Kidney (tissue), 13 donors: ENCODE measurements at regions not wholly inside any gene's neighbourhood (a gene's known extent, or its start where the extent isn't known, plus 50 kb on each side); places are given as distances from the start of the nearest gene placed in this dataset.
"Not testable (repeated sequence)": the region's sequence is repeated elsewhere in the genome, so short reads cannot be mapped to it uniquely, and the experiment has no call there.

Experiments used
- DNase-seq, 5 donors: peaks; one replicate each; pipeline ENCODE4 v3.0.0-alpha.2; 2013 to 2020
- FAIRE-seq: peaks from 2 replicates; lab custom pipeline; 2012; peaks lifted over from hg19 to GRCh38; lab: Jason Lieb, UNC
- H3K27ac ChIP-seq, 2 donors: one replicate each; pipeline ENCODE4 v1.7.0; 2013; ENCODE audit warnings: low read depth in 2 of 2, low read length in 2 of 2, inconsistent platforms in 1 of 2
- H3K27me3 ChIP-seq: one replicate; pipeline ENCODE4 v1.7.1; 2013; ENCODE audit warnings: low read length, inconsistent platforms; ENCODE audit not compliant: control insufficient read depth, insufficient read depth
- H3K36me3 ChIP-seq, 3 donors: one replicate each; pipeline versions ENCODE4 v1.7.0 to v1.7.1; 2013; ENCODE audit warnings: low read length in 3 of 3, control low read depth in 1 of 3, inconsistent platforms in 1 of 3; ENCODE audit not compliant: insufficient read depth in 3 of 3, control insufficient read depth in 2 of 3
- H3K4me1 ChIP-seq, 3 donors: one replicate each; pipeline versions ENCODE4 v1.7.0 to v1.7.1; 2013; ENCODE audit warnings: low read length in 3 of 3, inconsistent platforms in 1 of 3, low read depth in 1 of 3; ENCODE audit not compliant: control insufficient read depth in 2 of 3, insufficient read depth in 2 of 3
- H3K4me3 ChIP-seq, 3 donors: one replicate each; pipeline versions ENCODE4 v1.7.0 to v1.8.1; 2013; ENCODE audit warnings: low read length in 3 of 3, control low read depth in 1 of 3, inconsistent platforms in 1 of 3
- H3K9ac ChIP-seq, 3 donors: one replicate each; pipeline versions ENCODE4 v1.7.0 to v1.7.1; 2013; ENCODE audit warnings: low read length in 3 of 3, control low read depth in 1 of 3, inconsistent platforms in 1 of 3
- H3K9me3 ChIP-seq, 3 donors: one replicate each; pipeline versions ENCODE4 v1.7.0 to v1.7.1; 2013; ENCODE audit warnings: low read length in 3 of 3, control low read depth in 1 of 3, inconsistent platforms in 1 of 3; ENCODE audit not compliant: control insufficient read depth in 2 of 3, insufficient read depth in 1 of 3
- intact Hi-C: fragments of 100-400 bp; cut with DNase I; formaldehyde crosslinking; loops from one replicate; pipeline ENCODE4 v1.11.1; 2022
- TF ChIP-seq, protein P1 (sequence below): IDR thresholded peaks from 3 replicates; pipeline ENCODE4 v1.5.1; 2012; ENCODE audit warnings: mild to moderate bottlenecking, moderate library complexity, borderline replicate concordance; ENCODE audit not compliant: insufficient read depth; ENCODE audit errors: extremely low read depth
- donor health status: control.
- donor health status: control.
- donor health status: control.
- donor health status: control.
- donor health status: control.
- donor health status: DM: yes; HTN: yes; CAD: no.
- donor health status: Normal renal cell carcinoma (clear cell type).

DNA sequence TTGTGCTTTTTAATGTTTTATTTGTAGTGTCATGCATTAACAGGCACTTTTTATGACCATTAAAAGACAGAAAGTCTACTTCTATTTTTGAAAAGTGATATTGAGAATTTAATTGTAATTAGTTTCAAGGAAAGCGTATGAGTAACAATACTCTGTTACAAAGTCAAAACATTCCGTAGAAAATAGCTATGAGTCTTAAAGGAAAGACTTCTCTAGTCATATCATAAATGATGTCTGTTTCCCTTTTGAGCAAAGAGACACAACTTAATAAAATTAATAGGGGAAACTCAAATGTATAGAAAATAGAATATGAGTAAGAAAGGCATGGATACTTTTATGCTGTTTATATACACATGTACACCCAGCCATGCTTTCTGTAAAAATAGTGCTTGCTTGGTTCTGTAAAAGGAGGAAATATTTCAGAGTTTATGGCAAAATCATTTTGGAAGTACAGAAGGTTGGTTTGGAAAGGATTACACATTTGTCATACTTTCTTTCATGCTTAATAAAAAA, 107.8 kb upstream of the AHI1 start:
- Histone ChIP-seq H3K9me3 (no peaks in the 10 kb centered on the region), H3K9ac (no peak overlapping the region), H3K36me3 (no peaks in the 10 kb centered on the region), H3K27ac (no peak overlapping the region), H3K4me1 (no peaks in the 10 kb centered on the region), H3K4me3 (no peak overlapping the region), H3K27me3 (no peaks in the 10 kb centered on the region)
- FAIRE-seq (no peak), DNase-seq (no peak)
- TF ChIP-seq, protein P1, sequence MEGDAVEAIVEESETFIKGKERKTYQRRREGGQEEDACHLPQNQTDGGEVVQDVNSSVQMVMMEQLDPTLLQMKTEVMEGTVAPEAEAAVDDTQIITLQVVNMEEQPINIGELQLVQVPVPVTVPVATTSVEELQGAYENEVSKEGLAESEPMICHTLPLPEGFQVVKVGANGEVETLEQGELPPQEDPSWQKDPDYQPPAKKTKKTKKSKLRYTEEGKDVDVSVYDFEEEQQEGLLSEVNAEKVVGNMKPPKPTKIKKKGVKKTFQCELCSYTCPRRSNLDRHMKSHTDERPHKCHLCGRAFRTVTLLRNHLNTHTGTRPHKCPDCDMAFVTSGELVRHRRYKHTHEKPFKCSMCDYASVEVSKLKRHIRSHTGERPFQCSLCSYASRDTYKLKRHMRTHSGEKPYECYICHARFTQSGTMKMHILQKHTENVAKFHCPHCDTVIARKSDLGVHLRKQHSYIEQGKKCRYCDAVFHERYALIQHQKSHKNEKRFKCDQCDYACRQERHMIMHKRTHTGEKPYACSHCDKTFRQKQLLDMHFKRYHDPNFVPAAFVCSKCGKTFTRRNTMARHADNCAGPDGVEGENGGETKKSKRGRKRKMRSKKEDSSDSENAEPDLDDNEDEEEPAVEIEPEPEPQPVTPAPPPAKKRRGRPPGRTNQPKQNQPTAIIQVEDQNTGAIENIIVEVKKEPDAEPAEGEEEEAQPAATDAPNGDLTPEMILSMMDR, result no peak
- intact Hi-C loops, result no loop called here

DNA sequence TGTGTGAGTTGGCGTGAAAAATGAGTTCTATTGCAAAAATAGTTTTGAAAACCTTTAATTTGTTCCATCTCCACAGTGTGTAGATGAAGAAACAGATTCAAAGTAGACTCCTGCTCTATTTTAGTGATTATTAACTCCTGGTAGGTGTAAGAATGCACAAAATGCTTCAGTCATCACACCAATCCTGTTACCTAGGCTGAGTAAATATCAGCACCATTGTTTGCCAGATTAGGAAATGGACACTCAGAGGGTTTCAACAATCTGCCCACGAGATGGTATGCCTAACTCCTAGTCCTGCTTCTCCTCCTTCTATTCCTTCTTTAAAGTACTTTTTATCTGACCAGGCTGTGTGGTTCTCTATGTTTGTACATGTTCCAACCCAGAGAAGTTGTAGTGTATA, 108.9 kb upstream of the AHI1 start:
- Histone ChIP-seq H3K9me3 (no peaks in the 10 kb centered on the region), H3K27ac (no peak overlapping the region), H3K9ac (no peak overlapping the region), H3K36me3 (no peaks in the 10 kb centered on the region), H3K27me3 (no peaks in the 10 kb centered on the region), H3K4me1 (no peaks in the 10 kb centered on the region), H3K4me3 (no peak overlapping the region)
- intact Hi-C loops, result no loop called here
- TF ChIP-seq, protein P1, result no peak
- FAIRE-seq (no peak), DNase-seq (no peak)

DNA sequence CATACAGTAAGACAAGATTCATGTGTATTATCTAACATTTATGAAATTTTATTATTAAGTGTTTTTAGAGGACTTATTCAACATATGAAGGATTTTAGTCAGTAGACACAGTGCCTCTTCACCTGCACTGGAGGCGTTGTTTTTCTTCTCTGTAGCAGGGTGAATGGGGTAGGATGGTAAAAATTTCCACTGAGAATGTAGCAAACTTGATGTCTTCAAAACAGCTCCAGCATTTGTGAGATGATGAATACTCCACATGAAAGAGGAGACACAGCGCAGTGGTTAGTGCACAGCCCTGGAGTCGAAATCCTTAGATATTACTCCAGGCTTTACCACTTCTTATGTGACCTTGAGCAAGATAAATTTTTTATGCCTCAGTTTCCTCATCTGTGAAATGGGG, 110.5 kb upstream of the AHI1 start:
- TF ChIP-seq, protein P1, result no peak
- Histone ChIP-seq H3K9ac (no peak overlapping the region), H3K36me3 (no peaks in the 10 kb centered on the region), H3K27me3 (no peaks in the 10 kb centered on the region), H3K4me3 (no peak overlapping the region), H3K27ac (no peak overlapping the region), H3K4me1 (no peaks in the 10 kb centered on the region), H3K9me3 (no peaks in the 10 kb centered on the region)
- FAIRE-seq (no peak), DNase-seq (no peak)
- intact Hi-C loops, result no loop called here

DNA sequence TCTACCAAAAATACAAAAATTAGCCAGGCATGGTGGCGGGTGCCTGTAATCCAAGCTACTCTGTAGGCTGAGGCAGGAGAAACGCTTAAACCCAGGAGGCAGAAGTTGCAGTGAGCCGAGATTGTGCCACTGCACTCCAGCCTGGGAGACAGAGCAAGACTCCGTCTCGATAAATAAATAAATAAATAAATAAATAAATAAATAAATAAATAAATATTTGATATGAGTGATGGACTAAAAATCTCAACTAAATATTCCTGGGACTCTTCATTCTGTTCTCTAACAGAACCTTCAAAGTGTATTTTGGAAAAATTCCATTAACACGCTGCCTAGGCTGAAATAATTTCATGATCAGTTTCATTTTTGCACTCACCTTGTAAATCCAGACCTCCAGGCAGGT, 112.7 kb upstream of the AHI1 start:
- FAIRE-seq, H3K9ac ChIP-seq, intact Hi-C loops, H3K27ac ChIP-seq, H3K36me3 ChIP-seq, H3K27me3 ChIP-seq, H3K4me3 ChIP-seq, H3K4me1 ChIP-seq, H3K9me3 ChIP-seq: not testable (repeated sequence)
- DNase-seq, result peak in 1 of 5 donors; percentile 13
